Ishikawa (cell line): ENCODE measurements at regions not wholly inside any gene's neighbourhood (a gene's known extent, or its start where the extent isn't known, plus 50 kb on each side); places are given as distances from the start of the nearest gene placed in this dataset.

ENCODE experiments used
- CEBPB ChIP-seq: IDR thresholded peaks from 2 replicates; pipeline ENCODE4 v1.6.1; 2012
- EGR1 ChIP-seq: IDR thresholded peaks from 2 replicates; pipeline ENCODE4 v1.6.1; 2012
- EP300 ChIP-seq: IDR thresholded peaks from 2 replicates; pipeline ENCODE4 v1.6.1; 2012; ENCODE audit warnings: borderline replicate concordance
- NFIC ChIP-seq: IDR thresholded peaks from 2 replicates; pipeline ENCODE4 v1.6.1; 2012
- TEAD4 ChIP-seq: IDR thresholded peaks from 2 replicates; pipeline ENCODE4 v1.6.1; 2012
- ZBTB7A ChIP-seq: IDR thresholded peaks from 2 replicates; pipeline ENCODE4 v1.6.1; 2012; ENCODE audit warnings: low read depth
- TF ChIP-seq, protein P1 (sequence below): IDR thresholded peaks from 2 replicates; pipeline ENCODE4 v1.6.1; 2012
- TF ChIP-seq, protein P2 (sequence below): IDR thresholded peaks from 2 replicates; pipeline ENCODE4 v1.6.1; 2012; ENCODE audit warnings: low read depth, mild to moderate bottlenecking

DNA sequence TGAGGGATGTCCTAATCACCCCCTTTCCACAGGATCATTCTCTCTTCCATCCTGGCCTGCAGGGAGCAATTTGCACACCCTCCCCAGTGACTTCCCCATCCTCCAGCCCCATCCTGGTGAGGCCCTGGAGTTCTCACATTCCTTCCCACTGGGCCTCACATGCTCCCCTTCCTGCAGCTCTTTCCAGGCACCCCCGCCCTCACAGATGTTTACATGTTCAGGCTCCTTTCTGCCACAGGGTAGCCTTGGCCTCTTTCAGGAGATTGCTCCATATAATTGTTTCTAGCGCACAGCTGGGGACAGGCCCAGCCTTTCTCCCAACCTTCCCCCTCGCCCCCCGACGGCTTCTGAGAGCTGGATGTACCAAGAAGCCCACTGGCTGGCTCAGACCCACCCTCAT is 288.4 kb upstream of the TRIB2 start:
- TF ChIP-seq ZBTB7A, result no peak
- TF ChIP-seq NFIC, result no peak
- TF ChIP-seq, protein P1, sequence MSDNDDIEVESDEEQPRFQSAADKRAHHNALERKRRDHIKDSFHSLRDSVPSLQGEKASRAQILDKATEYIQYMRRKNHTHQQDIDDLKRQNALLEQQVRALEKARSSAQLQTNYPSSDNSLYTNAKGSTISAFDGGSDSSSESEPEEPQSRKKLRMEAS, result no peak
- TF ChIP-seq TEAD4, result no peak
- TF ChIP-seq CEBPB, result no peak
- TF ChIP-seq EP300, result no peak
- TF ChIP-seq, protein P2, sequence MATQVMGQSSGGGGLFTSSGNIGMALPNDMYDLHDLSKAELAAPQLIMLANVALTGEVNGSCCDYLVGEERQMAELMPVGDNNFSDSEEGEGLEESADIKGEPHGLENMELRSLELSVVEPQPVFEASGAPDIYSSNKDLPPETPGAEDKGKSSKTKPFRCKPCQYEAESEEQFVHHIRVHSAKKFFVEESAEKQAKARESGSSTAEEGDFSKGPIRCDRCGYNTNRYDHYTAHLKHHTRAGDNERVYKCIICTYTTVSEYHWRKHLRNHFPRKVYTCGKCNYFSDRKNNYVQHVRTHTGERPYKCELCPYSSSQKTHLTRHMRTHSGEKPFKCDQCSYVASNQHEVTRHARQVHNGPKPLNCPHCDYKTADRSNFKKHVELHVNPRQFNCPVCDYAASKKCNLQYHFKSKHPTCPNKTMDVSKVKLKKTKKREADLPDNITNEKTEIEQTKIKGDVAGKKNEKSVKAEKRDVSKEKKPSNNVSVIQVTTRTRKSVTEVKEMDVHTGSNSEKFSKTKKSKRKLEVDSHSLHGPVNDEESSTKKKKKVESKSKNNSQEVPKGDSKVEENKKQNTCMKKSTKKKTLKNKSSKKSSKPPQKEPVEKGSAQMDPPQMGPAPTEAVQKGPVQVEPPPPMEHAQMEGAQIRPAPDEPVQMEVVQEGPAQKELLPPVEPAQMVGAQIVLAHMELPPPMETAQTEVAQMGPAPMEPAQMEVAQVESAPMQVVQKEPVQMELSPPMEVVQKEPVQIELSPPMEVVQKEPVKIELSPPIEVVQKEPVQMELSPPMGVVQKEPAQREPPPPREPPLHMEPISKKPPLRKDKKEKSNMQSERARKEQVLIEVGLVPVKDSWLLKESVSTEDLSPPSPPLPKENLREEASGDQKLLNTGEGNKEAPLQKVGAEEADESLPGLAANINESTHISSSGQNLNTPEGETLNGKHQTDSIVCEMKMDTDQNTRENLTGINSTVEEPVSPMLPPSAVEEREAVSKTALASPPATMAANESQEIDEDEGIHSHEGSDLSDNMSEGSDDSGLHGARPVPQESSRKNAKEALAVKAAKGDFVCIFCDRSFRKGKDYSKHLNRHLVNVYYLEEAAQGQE, result no peak
- TF ChIP-seq EGR1, result no peak
